HG02642 (cell line): ENCODE measurements at regions not wholly inside any gene's neighbourhood (a gene's known extent, or its start where the extent isn't known, plus 50 kb on each side); places are given as distances from the start of the nearest gene placed in this dataset.
"Not testable (repeated sequence)": the region's sequence is repeated elsewhere in the genome, so short reads cannot be mapped to it uniquely, and the experiment has no call there.

Experiments used
- ATAC-seq: cut with Tn5 transposase; IDR thresholded peaks from one replicate; pipeline ENCODE4 v1.9.1; 2021; ENCODE audit warnings: mild to moderate bottlenecking; ENCODE audit not compliant: unreplicated experiment, poor library complexity

DNA sequence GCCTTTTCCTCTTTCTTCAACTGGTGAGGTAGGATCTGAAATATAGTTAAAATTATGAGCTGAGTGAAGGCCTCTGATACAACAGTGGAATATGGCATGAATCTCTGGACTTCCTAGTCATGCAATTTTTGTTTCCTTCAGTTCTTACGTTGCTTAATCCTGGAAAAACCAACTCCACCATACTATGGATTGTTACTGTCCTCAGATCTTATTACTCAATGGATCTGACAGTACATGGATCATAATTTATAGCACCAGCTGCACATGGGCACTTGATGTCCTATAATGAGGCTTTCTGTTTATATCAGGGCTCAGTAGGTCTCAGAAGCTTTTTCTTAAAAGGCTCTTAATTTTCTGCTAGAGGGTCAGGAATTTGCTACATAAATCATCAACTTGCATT lies 1341.0 kb upstream of the EYS start:
- no peak for ATAC-seq

DNA sequence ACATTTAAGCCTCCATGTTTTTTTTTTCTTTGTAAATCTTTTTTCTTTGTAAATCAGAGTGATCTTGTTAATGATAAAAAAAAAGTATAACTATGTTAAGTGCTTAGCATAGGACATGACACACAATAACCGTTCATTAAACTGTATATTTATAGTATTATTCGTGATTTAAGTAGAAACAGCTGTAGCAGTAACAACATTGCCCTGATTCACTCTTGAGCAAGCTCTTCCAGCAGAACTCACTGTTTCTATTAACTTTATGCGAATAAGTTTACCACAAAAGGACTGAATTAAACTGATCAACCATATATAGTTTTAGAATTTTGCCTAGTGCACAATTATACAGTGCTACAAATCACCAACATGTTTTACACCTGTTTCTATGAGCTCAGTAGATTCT lies 1338.0 kb upstream of the EYS start:
- ATAC-seq, result no peak

DNA sequence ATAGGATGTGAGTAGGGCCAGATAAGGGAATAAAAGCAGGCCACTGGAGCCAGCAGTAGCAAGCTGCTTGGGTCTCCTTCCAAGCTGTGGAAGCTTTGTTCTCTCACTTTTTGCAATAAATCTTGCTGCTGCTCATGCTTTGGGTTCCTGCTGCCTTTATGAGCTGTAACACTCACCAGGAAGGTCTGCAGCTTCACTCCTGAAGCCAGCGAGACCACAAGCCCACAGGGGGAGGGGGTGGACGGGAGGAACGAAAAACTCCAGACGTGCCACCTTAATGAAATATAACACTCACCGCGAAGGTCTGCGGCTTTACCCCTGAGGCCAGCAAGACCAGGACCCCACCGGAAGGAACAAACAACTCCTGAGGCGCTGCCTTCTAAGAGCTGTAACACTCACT lies 1324.4 kb upstream of the EYS start:
- no peak for ATAC-seq

DNA sequence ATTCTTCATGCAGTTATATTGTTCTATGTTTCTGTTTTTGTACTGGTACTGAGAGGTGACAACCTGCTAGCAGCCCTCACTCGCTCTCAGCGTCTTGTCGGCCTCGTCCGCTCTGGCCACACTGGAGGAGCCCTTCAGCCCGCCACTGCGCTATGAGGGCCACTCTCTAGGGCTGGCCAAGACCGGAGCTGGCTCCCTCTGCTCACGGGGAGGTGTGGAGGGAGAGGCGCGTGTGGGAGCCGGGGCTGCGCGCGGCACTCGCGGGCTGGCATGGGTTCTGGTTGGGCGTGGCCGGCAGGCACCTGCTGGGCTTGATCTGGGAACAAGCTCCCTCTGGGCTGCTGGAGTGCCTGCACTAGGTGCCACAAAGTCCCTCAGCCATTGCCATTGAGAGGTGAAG lies 1323.8 kb upstream of the EYS start:
- no peak for ATAC-seq

DNA sequence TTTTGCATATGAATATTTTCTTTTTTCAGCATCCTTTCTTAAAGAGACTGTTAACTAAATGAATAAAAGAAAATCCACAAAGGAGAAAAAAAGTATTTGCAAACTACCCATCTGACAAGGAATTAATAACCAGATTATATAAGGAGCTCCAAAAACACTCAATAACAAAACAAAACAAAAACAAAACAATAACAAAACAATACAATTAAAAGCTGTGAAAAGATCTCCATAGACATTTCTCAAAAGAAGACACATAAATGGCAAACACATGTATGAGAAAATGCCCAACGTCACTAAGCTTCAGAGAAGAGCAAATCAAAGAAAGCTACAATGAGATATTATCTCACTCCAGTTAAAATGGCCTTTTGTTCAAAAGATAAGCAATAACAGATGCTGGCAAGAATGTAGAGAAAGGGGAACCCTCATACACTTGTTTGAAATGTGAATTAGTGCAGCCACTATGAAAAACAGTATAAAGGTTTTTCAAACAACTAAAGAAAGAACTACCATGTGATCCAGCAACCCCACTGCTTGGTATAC lies 1310.0 kb upstream of the EYS start:
- no peak for ATAC-seq

DNA sequence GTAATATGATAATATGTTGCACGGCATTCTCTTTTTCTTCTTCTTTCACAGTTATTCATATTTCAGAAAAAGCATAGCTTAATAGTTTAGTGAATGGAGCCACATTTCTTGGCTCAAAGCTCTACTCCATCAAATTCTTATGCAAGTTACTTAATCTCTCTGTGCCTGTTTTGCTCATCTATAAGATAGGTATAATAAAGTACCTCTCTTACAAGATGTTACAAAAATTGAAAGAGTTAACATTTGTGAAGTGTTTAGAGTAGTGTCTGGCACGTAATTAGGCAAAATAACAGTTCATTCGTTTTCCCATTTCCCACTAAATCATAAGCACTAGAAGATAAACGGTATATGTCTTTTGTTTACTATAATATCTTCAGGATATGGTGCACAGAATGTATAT lies 1304.4 kb upstream of the EYS start:
- ATAC-seq, result no peak

DNA sequence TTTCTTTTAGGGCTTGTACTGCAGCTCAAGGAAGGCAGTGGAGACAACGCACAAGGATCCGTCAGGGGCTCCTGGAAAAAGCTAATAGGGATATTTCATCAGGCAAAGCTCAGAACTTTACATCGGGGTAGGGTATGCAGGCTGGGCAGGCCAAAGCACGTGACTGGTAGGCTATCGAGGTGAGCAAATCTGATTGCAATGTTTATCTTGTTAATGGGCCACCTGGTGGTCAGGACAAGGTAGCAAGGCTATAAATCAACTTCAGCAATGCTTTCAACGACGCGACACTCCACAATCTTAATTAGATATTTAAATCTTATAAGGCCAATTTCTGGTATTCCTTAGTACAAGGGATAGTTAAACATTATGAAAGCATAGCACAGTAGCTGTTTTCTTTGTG lies 1302.8 kb upstream of the EYS start:
- ATAC-seq, result no peak

DNA sequence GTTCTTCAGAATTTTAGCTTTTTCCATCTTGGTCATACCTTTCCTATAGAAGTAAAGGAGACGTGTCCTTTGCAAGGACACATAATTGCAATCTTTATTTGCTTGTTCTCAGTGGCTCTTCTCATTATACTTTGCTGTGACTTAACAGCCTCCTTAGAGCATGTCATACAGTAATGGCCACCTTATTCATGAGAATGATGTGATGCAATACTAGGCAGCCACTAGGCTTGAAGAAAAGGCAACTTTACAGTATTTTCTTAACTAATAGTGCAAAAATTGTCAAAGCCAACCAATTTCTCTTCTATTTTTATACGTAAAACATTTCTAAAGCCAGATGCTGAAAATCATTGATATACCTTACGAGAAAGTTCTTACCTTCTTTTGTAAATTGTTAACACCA lies 1296.8 kb upstream of the EYS start:
- ATAC-seq, result no peak

DNA sequence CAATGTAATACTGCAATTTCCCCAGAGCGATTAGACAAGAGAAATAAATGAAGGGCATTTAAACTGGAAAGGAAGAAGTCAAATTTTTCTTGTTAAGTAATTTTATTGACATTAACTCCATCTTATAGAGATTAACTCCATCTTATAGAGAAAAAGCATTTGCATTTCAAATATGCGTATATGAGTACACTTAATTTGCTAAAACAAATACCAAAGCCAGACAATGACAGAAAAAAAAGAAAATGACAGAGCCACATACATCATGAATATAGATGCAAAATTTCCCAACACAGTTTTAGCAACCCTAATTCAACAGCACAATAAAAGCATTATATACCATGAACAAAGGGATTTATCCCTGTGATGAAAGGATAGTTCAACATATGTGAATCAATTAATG lies 1293.1 kb upstream of the EYS start:
- no peak for ATAC-seq

DNA sequence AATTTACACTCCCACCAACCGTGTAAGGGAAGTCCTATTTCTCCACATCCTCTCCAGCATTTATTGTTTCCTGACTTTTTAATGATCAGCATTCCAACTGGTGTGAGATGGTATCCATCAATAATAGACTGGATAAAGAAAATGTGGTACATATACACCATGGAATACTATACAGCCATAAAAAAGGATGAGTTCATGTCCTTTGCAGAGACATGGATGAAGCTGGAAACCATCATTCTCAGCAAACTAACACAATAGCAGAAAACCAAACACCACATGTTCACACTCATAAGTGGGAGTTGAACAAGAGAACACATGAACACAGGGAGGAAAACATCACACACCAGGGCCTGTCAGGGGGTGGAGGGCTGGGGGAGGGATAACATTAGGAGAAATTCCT lies 1290.6 kb upstream of the EYS start:
- not testable (repeated sequence) for ATAC-seq

DNA sequence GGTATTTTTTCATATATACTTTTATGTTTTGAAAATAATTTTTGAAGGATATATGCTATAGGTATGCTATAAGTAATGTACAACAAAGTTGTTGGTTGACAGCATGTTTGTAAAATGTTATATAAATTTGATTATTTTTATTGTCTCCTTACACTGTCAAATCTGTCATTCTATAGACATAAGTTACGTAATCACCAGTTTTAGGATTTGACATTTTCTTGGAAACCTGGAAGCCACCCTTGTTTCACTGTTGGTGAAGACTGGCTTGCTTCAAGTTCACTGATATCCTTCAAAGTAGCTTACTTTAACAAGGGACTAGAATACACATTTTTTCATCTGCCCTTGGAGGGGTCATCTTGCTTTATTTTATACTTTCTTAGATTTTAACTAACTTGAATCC lies 1288.6 kb upstream of the EYS start:
- ATAC-seq, result no peak

DNA sequence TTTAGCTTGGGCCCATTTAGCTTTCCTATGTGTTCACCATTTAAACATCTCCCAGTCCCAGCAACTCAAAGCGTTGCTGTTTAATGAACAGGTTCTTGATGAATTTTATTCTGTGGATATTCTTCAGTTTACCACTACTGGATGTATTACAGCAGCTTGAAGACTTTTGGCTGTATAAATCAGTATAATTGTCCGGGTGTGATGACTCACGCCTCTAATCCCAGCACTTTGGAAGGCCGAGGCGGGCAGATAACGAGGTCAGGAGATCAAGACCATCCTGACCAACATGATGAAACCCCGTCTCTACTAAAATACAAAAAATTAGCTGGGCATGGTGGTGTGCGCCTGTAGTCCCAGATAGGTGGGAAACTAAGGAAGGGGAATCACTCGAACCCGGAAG lies 1286.7 kb upstream of the EYS start:
- ATAC-seq, result not testable (repeated sequence)

DNA sequence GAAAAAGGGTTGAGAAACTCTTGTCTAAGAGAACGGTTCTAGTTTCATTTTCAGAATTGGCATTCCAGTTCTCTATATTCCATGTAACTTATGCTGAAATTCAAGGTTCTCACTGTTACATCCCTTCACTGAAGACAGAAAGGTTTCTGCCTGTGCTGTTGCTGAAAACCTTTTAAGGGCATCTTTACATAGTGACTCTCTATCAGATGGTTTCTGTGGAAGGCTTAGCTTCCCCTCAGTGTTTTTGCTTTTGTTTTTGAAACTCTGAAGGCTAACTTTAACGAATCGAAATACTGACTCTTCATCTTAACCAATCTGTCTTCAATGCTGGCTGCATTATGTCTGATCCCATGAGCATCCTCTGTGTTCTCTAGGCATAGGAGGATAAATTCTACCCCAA lies 1286.2 kb upstream of the EYS start:
- ATAC-seq, result no peak

DNA sequence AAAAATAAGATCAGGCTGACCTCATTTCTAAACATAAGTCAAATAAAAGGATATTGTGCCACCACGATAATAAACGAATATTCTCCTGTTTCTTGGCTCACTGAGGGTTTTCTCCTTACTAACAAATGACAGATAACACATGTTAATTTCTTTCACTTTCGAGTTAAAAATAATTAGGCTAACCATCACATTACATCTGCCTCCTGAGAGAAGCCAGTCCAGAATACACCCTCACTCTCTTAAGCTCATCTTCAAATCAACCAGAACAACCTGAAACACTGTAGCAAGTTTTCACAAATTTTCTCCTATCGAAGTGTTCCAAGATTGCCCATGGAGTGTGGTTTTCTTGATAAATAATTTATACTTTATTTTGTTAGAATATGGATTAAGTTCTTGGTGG lies 1285.6 kb upstream of the EYS start:
- no peak for ATAC-seq

DNA sequence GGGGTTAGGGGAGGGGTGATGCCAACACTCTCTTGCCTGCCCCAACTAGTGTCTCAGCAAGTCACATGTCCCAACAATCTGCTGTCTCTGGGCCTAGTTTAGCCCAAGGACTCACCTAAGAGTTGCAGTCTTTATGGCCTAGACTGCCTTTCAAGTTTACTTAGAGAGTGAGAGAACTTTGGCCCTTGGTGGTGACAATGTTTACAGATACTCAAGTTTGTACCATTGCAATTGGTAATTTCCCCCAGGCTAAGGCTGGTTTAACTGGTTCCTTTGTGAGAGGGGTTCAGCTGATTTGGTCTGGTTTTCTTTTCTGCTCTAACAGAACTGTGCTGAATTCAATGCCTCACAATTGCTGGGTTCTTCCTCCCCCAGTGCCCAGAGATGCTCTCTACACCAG lies 1279.9 kb upstream of the EYS start:
- no peak for ATAC-seq

DNA sequence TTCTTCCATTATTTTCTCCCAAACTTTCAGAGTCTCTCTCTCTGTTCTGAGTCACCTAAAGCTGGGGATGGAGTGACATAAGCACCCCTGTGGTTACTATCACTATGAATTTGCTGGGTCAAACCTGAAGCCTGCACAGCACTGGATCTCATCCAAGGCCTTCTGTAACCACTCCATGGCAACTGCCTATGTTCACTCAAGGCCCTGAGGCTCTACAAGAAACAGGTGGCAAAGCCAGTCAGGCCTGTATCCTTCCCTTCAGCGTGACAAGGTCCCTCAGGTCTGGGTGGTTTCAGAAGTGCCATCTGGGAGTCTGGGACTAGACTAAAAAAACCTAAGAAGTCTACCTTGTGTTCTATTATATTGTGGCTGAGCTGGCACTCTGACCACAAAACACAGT lies 1278.8 kb upstream of the EYS start:
- ATAC-seq, result no peak

DNA sequence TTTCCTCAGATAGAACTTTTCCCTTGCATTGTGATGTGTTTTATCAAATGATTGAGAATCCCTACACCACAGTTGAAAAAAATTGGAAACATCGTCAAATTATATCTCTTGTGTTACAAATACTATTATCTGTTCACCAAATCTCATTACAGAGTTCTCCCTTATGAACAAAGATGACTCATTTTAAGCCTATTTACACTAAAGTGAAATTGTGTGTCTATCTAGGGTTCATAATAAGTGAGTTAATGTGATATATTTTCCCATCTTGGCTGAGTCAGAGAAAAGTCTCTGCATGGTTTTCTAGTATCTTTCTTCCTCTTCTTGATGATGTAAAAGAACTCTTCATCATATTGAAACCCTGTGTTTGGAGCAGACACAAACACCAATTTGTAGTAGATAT lies 1263.3 kb upstream of the EYS start:
- ATAC-seq, result no peak

DNA sequence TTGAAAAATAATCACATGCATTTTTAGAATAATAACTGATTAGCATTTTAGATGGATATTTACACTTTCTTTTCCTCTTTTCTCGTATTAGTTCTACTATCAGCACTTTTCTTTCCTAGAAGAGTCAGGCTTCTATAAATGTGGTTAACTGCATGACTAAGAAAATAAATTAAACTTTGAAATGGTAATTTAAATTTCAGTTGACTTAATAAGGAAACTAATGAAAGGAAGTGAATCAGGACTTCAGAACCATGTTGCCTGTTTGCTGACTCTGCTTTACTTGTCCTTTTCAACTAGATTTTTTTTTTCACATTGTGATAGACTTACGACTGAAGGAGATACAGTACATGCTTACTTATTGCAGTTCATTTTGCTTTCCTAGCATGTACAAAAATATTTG lies 1258.2 kb upstream of the EYS start:
- no peak for ATAC-seq

DNA sequence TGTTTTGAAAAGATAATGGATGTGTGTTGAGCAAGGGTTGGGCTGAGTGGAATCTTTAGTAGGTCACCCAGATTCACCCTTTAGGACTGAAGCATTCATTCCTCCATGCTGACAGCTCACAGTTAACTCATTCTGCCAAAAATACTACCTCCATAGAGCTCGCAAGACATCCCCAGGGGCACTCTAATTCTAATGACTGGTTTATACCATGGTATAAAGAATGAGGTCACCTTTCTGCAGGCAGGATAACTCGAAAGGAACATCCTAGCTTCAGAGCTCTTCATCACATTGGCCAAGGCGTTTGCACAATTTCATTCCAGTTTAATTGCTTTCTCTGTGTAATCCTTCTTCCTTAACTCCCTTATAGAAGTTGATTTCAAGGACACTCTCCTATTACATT lies 1257.2 kb upstream of the EYS start:
- no peak for ATAC-seq

DNA sequence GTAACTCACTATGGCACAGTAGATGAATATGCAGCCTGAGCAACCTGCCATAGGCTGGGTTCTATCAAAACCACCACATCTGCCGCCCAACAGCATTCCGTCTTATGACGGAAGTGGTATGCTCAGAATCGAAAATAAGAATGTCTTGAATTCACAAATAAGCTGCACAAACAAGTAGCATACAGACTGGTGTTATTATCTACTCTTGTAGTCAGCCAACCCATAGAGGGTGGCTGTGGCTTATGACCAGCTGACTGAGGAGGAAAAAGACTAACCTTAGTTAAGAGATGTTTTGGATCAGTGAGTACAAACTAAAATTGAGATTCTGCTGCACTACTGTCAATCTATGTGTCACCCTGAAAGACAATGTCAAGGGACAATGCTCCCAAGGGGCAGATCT lies 1255.1 kb upstream of the EYS start:
- ATAC-seq, result no peak

DNA sequence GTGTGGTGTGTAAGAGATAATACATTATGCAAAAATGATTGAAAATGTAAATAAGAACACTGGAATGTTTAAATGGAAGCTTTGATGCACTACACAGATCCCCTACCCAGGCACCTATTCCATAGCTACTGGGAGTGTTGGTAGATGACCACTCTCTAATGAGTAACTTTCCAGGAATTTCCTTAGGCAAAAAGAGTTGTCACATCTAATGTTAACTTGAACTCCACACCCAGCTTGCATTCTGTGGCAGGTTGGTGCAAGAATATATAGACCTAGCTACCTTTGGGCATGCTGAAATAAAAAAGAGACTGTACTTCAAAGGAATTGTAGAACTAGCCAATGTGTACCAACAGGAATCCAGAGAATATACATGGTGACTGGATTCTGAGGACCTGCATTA lies 1254.2 kb upstream of the EYS start:
- ATAC-seq, result no peak

DNA sequence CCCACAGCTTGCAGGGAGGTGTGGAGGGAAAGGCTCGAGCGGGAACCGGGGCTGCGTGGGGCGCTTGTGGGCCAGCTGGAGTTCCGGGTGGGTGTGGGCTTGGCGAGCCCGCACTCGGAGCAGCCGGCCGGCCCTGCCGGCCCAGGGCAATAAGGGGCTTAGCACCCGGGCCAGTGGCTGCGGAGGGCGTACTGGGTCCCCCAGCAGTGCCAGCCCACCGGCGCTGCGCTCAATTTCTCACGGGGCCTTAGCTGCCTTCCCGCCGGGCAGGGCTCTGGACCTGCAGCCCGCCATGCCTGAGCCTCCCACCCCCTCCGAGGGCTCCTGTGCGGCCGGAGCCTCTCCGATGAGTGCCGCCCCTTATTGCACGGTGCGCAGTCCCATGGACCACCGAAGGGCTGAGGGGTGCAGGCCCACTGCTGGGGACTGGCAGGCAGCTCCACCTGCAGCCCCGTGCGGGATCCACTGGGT lies 1242.2 kb upstream of the EYS start:
- ATAC-seq, result no peak

DNA sequence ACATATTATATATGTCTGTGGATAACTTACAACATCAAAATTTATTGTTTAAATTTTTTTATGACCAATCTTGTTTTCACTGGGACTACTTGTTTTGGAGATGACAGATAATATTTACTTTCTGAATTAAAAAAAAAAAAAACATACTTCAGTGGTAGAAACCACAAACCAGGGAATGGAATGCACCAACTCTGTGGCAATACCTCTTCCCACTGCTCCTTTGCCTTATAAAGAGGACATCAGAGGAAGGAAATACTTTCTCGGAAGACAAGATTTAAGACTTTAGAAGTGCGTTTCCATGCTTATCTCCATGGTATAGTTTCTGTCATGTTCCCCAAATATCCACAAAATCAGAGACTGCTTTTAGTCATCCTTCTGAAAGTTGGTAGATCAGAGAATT lies 1241.1 kb upstream of the EYS start:
- no peak for ATAC-seq
